ENCODE measurements at regions not wholly inside any gene's neighbourhood (a gene's known extent, or its start where the extent isn't known, plus 50 kb on each side); places are given as distances from the start of the nearest gene placed in this dataset.

DNA sequence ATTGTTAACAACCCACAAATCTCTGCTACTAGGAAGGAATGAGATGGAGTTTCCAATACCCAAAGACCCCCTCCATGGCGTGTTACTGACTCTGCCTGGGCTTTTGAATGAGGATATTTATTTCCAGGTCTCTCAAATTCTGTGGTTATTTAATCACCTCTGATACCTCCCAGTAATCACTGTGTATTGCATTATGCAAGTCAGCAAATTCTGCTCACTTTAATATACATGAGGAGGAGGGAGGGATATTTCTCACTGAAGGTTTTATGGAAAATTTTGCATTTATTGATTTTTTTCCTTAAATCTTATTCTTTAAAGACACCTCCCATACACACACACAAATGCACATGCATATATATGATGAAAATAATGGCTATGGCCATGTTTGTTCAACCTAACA lies 962.9 kb downstream of the VRK1 start:
- Histone ChIP-seq H3K27ac (no peak overlapping the region), H3K4me1 (ENCODE audit: insufficient read depth) (no peaks in the 10 kb centered on the region), H3K9me3 (ENCODE audit: low read depth) (no peaks in the 10 kb centered on the region), H3K4me2 (no peak overlapping the region), H3K27me3 (no peaks in the 10 kb centered on the region), H3K9me2 (replicated peaks; ENCODE audit: insufficient read depth) (no peaks in the 10 kb centered on the region), H3K79me2 (no peaks in the 10 kb centered on the region), H4K20me1 (ENCODE audit: insufficient read depth, poor library complexity, severe bottlenecking) (no peaks in the 10 kb centered on the region), H2AFZ (no peak overlapping the region), H3K4me3 (no peak overlapping the region), H3K36me3 (replicated peaks; ENCODE audit: insufficient read depth, low read depth) (no peaks in the 10 kb centered on the region)
- no peak for TF ChIP-seq EZH2phosphoT487 (IDR thresholded peaks at IDR 0.05; ENCODE audit: low read depth, severe bottlenecking, unreplicated experiment)
- no peak for TF ChIP-seq EZH2 (IDR thresholded peaks at IDR 0.05; ENCODE audit: borderline replicate concordance)
- TF ChIP-seq, protein P1, sequence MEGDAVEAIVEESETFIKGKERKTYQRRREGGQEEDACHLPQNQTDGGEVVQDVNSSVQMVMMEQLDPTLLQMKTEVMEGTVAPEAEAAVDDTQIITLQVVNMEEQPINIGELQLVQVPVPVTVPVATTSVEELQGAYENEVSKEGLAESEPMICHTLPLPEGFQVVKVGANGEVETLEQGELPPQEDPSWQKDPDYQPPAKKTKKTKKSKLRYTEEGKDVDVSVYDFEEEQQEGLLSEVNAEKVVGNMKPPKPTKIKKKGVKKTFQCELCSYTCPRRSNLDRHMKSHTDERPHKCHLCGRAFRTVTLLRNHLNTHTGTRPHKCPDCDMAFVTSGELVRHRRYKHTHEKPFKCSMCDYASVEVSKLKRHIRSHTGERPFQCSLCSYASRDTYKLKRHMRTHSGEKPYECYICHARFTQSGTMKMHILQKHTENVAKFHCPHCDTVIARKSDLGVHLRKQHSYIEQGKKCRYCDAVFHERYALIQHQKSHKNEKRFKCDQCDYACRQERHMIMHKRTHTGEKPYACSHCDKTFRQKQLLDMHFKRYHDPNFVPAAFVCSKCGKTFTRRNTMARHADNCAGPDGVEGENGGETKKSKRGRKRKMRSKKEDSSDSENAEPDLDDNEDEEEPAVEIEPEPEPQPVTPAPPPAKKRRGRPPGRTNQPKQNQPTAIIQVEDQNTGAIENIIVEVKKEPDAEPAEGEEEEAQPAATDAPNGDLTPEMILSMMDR (IDR thresholded peaks at IDR 0.05; ENCODE audit: poor library complexity): no peak
- DNase-seq (ENCODE audit: low spot score): no peak
- WGBS (ENCODE audit: low lambda C conversion rate, missing lambda C conversion rate): 91% methylated on average over 1 of the region's 1 CpG

DNA sequence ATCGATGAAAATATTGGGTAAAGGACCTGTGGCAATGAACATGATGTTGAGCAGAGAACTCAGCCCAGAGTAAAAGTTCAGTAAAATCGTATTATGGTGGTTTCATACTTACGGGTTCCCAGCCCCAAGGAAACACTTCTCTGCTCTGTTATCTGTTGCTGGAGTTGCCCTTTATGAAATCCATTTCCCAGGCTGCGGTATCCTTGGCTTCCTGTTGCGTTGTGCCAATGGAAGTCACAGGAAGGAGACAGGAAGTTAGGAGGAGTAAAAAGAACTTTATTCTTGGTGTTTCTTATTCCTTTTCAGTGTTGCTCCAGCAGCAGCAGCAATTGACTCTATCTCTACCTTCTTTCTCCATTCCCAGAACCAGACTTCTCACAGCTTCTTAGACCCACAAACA lies 965.2 kb downstream of the VRK1 start:
- Histone ChIP-seq H3K4me1 (ENCODE audit: insufficient read depth) (no peaks in the 10 kb centered on the region), H3K9me2 (replicated peaks; ENCODE audit: insufficient read depth) (no peaks in the 10 kb centered on the region), H3K27ac (no peak overlapping the region), H4K20me1 (ENCODE audit: insufficient read depth, poor library complexity, severe bottlenecking) (no peaks in the 10 kb centered on the region), H3K36me3 (replicated peaks; ENCODE audit: insufficient read depth, low read depth) (no peaks in the 10 kb centered on the region), H3K9me3 (ENCODE audit: low read depth) (no peaks in the 10 kb centered on the region), H3K4me3 (no peak overlapping the region), H2AFZ (no peak overlapping the region), H3K27me3 (no peaks in the 10 kb centered on the region), H3K79me2 (no peaks in the 10 kb centered on the region), H3K4me2 (no peak overlapping the region)
- DNase-seq (ENCODE audit: low spot score): no peak
- WGBS (ENCODE audit: low lambda C conversion rate, missing lambda C conversion rate): 75% methylated on average over 5 of the region's 5 CpGs
- TF ChIP-seq, protein P1 (IDR thresholded peaks at IDR 0.05; ENCODE audit: poor library complexity): no peak
- TF ChIP-seq EZH2phosphoT487 (IDR thresholded peaks at IDR 0.05; ENCODE audit: low read depth, severe bottlenecking, unreplicated experiment): no peak
- TF ChIP-seq EZH2 (IDR thresholded peaks at IDR 0.05; ENCODE audit: borderline replicate concordance): no peak

DNA sequence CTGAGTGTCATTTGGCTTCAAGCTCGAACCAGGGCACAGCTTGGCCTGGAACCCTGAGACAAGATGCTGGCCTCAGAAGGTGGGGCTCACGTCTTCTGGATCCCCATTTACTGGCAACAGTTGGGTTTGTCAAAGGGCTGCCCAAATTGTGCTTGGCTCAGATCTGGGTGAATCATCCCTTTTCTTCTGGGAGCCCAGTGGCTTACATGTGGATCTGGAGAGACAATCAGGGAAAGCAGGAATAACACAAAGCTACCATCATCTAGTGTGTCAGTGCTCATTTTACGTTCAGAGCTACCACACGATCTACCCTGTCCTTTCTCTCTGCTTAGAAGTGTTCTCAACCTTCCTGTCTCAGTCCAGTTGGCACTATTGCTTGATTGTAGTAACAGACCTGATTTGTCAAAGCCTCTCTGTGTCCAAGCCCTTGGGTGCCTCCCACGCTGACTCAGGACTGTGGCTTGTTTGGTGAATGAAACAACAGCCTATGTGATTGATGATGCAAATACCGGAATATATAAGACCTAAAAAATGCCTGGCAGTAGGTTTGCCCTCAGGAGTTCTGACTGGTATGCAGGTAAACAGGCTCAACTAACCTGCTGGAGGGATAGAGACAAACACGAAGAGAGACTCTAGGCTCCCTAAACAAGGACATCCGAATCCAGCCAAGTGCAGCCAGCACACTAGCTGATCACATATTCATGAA lies 974.3 kb downstream of the VRK1 start:
- H3K9me3 ChIP-seq (ENCODE audit: low read depth): no peaks in the 10 kb centered on the region
- H3K4me3 ChIP-seq: no peak overlapping the region
- H2AFZ ChIP-seq: no peak overlapping the region
- 78% methylated on average over 8 of the region's 8 CpGs for WGBS (ENCODE audit: low lambda C conversion rate, missing lambda C conversion rate)
- no peaks in the 10 kb centered on the region for H3K4me1 ChIP-seq (ENCODE audit: insufficient read depth)
- H3K27ac ChIP-seq: no peak overlapping the region
- H3K9me2 ChIP-seq (replicated peaks; ENCODE audit: insufficient read depth): no peaks in the 10 kb centered on the region
- peak; percentile 23 for DNase-seq (ENCODE audit: low spot score)
- no peaks in the 10 kb centered on the region for H3K79me2 ChIP-seq
- no peaks in the 10 kb centered on the region for H4K20me1 ChIP-seq (ENCODE audit: insufficient read depth, poor library complexity, severe bottlenecking)
- TF ChIP-seq EZH2phosphoT487 (IDR thresholded peaks at IDR 0.05; ENCODE audit: low read depth, severe bottlenecking, unreplicated experiment): no peak
- TF ChIP-seq EZH2 (IDR thresholded peaks at IDR 0.05; ENCODE audit: borderline replicate concordance): no peak
- TF ChIP-seq, protein P1 (IDR thresholded peaks at IDR 0.05; ENCODE audit: poor library complexity): no peak
- H3K4me2 ChIP-seq: no peak overlapping the region
- no peaks in the 10 kb centered on the region for H3K36me3 ChIP-seq (replicated peaks; ENCODE audit: insufficient read depth, low read depth)
- H3K27me3 ChIP-seq: no peaks in the 10 kb centered on the region
